OCI-LY7 (cell line): ENCODE measurements at regions not wholly inside any gene's neighbourhood (a gene's known extent, or its start where the extent isn't known, plus 50 kb on each side); places are given as distances from the start of the nearest gene placed in this dataset.

Experiments used
- BruUV-seq: library from RNA; stranded (reverse); fragments of 400-500 nt; replicated peaks from 2 replicates; lab custom pipeline; 2021; lab: Mats Ljungman, UMichigan
- CTCF ChIA-PET: fragments of 300-600 bp; sonication (Branson Sonifier 250); formaldehyde crosslinking; loops from one replicate; lab custom pipeline; 2022; ENCODE audit warnings: antibody characterized with exemption; ENCODE audit not compliant: unreplicated experiment; lab: Charles Lee
- POLR2A ChIA-PET: fragments of 300-600 bp; sonication (Branson Sonifier 250); formaldehyde crosslinking; loops from one replicate; lab custom pipeline; 2022; ENCODE audit warnings: antibody characterized with exemption; lab: Charles Lee
- DNase-seq: peaks from one replicate; pipeline ENCODE4 v3.0.0-alpha.2; 2015; ENCODE audit warnings: low spot score
- H2AFZ ChIP-seq: fragments of 200-600 bp; sonication (generic), shearing (Covaris generic); 2 replicates; pipeline ENCODE4 v1.6.1; 2014; ENCODE audit warnings: mild to moderate bottlenecking, antibody characterized with exemption, low read length, moderate library complexity
- H3K27ac ChIP-seq: fragments of 200-600 bp; sonication (generic); 2 replicates; pipeline ENCODE4 v1.5.1; 2014; ENCODE audit warnings: mixed run types, low read depth, mild to moderate bottlenecking, moderate library complexity, low read length, inconsistent platforms; ENCODE audit not compliant: poor library complexity, severe bottlenecking
- H3K36me3 ChIP-seq: fragments of 200-600 bp; sonication (generic); 2 replicates; pipeline ENCODE4 v1.6.1; 2014; ENCODE audit warnings: mild to moderate bottlenecking, antibody characterized with exemption, low read length, moderate library complexity, mixed read lengths; ENCODE audit not compliant: insufficient read depth
- H3K4me1 ChIP-seq: fragments of 200-600 bp; sonication (generic); 2 replicates; pipeline ENCODE4 v1.5.1; 2014; ENCODE audit warnings: mild to moderate bottlenecking, low read length; ENCODE audit not compliant: insufficient read depth, poor library complexity, severe bottlenecking
- H3K4me2 ChIP-seq: fragments of 200-600 bp; sonication (generic); 2 replicates; pipeline ENCODE4 v1.6.1; 2014; ENCODE audit warnings: mild to moderate bottlenecking, low read length
- H3K4me3 ChIP-seq: fragments of 200-600 bp; sonication (generic); 2 replicates; pipeline ENCODE4 v1.5.1; 2014; ENCODE audit warnings: mild to moderate bottlenecking, low read depth, low read length; ENCODE audit not compliant: poor library complexity, severe bottlenecking
- H3K79me2 ChIP-seq: fragments of 200-600 bp; sonication (generic); 2 replicates; pipeline ENCODE4 v1.6.1; 2016; ENCODE audit warnings: low read depth, mild to moderate bottlenecking, low read length, moderate library complexity, mixed read lengths; ENCODE audit not compliant: insufficient read depth
- H3K9me2 ChIP-seq: fragments of 200-600 bp; sonication (generic); 2 replicates; pipeline ENCODE4 v1.6.1; 2016; ENCODE audit warnings: mild to moderate bottlenecking, low read length, mixed read lengths; ENCODE audit not compliant: insufficient read depth
- H3K9me3 ChIP-seq: fragments of 200-600 bp; sonication (generic); 2 replicates; pipeline ENCODE4 v1.6.1; 2014; ENCODE audit warnings: mild to moderate bottlenecking, mixed run types, low read length, mixed read lengths
- H4K20me1 ChIP-seq: fragments of 200-600 bp; sonication (generic); 2 replicates; pipeline ENCODE4 v1.6.1; 2014; ENCODE audit warnings: mild to moderate bottlenecking, antibody characterized with exemption, low read length, moderate library complexity, mixed read lengths; ENCODE audit not compliant: insufficient read depth
- EZH2phosphoT487 ChIP-seq: fragments of 200-600 bp; sonication (generic); IDR thresholded peaks from 2 replicates; pipeline ENCODE4 v1.6.1; 2018; ENCODE audit warnings: low read depth, borderline replicate concordance, mild to moderate bottlenecking, mixed run types, antibody characterized with exemption, low read length, moderate library complexity, mixed read lengths
- intact Hi-C: fragments of 100-400 bp; cut with micrococcal nuclease; formaldehyde crosslinking; loops from one replicate; pipeline ENCODE4 v1.10.0; 2022; ENCODE audit not compliant: unreplicated experiment
- TF ChIP-seq, protein P1 (sequence below): fragments of 200-600 bp; sonication (generic); conservative IDR thresholded peaks from 2 replicates; pipeline ENCODE4 v1.5.1; 2014; ENCODE audit warnings: mild to moderate bottlenecking, antibody characterized with exemption, low read length, moderate library complexity, mixed read lengths

DNA sequence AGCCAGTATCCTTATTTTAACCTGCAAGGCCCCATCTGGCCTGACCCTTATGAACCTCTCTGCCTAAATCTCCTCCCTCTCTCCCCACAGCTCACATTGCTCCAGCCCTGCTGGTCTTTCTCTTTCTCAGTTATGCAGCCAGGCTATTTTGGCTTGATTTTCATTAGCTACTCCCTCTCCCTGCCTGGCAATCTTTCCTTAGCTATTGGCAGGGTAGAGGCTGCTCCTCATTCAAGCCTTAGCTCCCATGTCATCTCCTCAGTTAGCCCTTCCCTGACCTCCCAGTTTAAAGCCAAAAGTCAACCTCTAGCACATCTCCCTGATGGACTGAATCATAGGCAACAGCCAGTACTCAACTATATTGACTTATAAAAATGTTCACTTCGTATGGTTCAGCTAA is 214.4 kb upstream of the CELF2 start:
- Histone ChIP-seq H3K4me3 (no peak overlapping the region), H4K20me1 (no peaks in the 10 kb centered on the region), H2AFZ (no peak overlapping the region), H3K36me3 (no peaks in the 10 kb centered on the region), H3K27ac (no peak overlapping the region), H3K9me3 (no peaks in the 10 kb centered on the region), H3K9me2 (no peaks in the 10 kb centered on the region), H3K4me1 (no peaks in the 10 kb centered on the region), H3K79me2 (no peaks in the 10 kb centered on the region), H3K4me2 (no peak overlapping the region)
- TF ChIP-seq, protein P1, sequence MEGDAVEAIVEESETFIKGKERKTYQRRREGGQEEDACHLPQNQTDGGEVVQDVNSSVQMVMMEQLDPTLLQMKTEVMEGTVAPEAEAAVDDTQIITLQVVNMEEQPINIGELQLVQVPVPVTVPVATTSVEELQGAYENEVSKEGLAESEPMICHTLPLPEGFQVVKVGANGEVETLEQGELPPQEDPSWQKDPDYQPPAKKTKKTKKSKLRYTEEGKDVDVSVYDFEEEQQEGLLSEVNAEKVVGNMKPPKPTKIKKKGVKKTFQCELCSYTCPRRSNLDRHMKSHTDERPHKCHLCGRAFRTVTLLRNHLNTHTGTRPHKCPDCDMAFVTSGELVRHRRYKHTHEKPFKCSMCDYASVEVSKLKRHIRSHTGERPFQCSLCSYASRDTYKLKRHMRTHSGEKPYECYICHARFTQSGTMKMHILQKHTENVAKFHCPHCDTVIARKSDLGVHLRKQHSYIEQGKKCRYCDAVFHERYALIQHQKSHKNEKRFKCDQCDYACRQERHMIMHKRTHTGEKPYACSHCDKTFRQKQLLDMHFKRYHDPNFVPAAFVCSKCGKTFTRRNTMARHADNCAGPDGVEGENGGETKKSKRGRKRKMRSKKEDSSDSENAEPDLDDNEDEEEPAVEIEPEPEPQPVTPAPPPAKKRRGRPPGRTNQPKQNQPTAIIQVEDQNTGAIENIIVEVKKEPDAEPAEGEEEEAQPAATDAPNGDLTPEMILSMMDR: no peak
- TF ChIP-seq EZH2phosphoT487: no peak
- CTCF ChIA-PET: no interaction called here
- POLR2A ChIA-PET: interaction anchor here (1.0 kb wide), 1 partner anchor 15 kb away, joined by 3 read pairs; no protein-coding TSS in a partner anchor
- BruUV-seq: no TSS peak
- DNase-seq: no peak
- intact Hi-C loops: no loop called here

DNA sequence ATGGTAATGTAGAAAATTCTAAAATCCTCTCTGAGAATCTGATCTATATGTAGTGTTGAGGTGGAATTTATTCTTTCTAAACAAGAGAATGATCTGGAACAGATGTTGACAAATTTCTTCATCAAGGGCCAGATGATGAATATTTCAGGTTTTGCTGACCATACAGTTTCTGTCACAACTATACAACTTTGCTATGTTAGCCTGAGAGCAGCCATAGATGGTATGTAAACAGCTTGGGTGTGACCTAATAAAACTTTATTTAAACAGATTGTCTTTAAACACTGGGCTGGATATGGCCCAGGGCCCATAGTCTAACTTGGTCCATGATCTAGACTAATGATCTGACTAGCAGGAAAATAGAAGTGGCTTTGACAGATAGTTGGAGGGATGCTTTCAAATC is 213.6 kb upstream of the CELF2 start:
- intact Hi-C loops: no loop called here
- CTCF ChIA-PET: no interaction called here

More for the DNA sequence above, 213.6 kb upstream of the CELF2 start:
- Histone ChIP-seq H3K4me2 (no peak overlapping the region), H3K4me1 (no peaks in the 10 kb centered on the region), H4K20me1 (no peaks in the 10 kb centered on the region), H3K9me2 (no peaks in the 10 kb centered on the region), H3K4me3 (no peak overlapping the region), H3K79me2 (no peaks in the 10 kb centered on the region), H3K36me3 (no peaks in the 10 kb centered on the region), H3K27ac (no peak overlapping the region), H2AFZ (no peak overlapping the region), H3K9me3 (no peaks in the 10 kb centered on the region)
- TF ChIP-seq, protein P1: no peak
- no peak for TF ChIP-seq EZH2phosphoT487
- POLR2A ChIA-PET: no interaction called here
- BruUV-seq: no TSS peak
- no peak for DNase-seq
